Embryonic facial prominence (tissue), 1 donor: ENCODE measurements at regions not wholly inside any gene's neighbourhood (a gene's known extent, or its start where the extent isn't known, plus 50 kb on each side); places are given as distances from the start of the nearest gene placed in this dataset.

Experiments used
- DNase-seq: peaks from one replicate; pipeline ENCODE4 v3.0.0-alpha.2; 2016; ENCODE audit errors: extremely low spot score

DNA sequence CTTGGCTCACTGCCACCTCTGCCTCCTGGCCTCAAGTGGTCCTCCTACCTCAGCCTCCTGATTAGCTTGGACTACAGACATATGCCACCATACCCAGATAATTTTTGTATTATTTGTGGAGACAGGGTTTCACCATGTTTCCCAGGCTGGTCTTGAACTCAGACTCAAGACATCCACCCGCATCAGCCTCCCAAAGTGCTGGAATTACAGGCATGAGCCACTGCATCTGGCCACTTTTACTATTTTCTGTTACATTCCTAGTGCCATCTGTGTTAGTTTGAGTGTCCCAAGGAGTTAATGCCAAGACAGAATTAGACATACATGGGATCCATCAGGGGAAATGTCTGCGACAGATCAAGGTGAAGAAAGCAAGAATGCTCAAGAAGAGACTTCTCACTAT, 288.2 kb upstream of the CTSO start:
- DNase-seq: no peak

DNA sequence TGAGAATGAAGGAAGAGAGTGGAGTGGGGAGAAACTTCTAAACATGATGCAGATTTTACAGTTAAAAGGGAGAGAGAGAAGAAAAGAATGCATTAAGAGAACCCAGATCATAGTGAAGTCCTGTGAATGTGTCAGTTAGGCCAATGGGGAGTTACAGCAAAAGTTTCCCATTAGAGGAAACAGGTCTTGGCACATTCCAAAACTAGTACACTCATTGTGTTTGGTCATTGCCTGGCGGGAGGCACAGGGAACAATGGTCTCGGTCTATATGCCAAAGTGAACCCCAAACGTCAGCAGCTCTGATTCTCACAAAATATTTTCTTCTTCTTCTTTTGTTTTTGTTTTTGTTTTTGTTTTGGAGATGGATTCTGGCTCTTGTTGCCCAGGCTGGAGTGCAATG, 284.5 kb upstream of the CTSO start:
- no peak for DNase-seq

- DNase-seq: no peak
These were observed 283.6 kb upstream of the CTSO start for GRCh38 chr4:156237231-156237630.

- DNase-seq: no peak
These were observed 276.5 kb upstream of the CTSO start for GRCh38 chr4:156230176-156230575.

- DNase-seq: no peak
These were observed 275.0 kb upstream of the CTSO start for GRCh38 chr4:156228676-156229075.

- no peak for DNase-seq
These were observed 273.7 kb upstream of the CTSO start for GRCh38 chr4:156227321-156227720.

DNA sequence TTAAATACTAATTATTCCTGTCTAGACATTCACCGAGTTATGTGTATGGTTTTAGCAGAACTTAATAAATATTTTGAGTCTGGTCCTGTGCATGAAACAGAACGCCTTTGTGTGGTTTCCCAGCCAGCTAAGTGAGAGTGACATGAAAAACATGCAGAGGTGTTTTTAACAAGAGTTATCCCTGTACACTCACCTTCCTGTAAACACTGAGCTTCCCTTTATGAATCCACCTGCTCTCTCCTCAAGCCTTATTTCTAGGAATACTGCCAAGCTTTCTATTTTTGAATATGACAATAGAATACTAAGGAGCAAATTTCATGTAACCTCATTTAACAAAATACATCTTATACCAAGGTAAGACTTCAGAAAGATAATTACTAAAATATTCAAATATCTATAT, 270.3 kb upstream of the CTSO start:
- DNase-seq: no peak

DNA sequence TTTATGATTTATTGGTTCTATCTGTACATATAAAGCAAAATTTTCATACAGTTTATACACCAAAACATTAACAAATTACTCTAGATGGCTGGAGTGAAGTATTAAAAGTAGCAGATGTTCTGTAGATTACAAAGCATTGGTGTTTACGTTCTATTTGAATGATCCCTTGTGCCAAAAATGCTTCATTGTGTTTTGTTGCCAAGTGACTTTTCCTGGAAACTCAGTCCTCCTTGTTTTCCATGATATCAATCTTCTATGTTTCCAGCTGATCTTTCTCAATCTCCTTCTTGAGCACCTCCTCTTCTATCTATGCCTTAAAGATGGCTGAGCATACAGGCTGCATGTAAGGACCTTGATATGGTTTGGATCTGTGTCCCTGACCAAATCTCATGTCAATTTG, 263.6 kb upstream of the CTSO start:
- DNase-seq: no peak

- no peak for DNase-seq
These were observed 247.4 kb upstream of the CTSO start for GRCh38 chr4:156201050-156201449.

DNA sequence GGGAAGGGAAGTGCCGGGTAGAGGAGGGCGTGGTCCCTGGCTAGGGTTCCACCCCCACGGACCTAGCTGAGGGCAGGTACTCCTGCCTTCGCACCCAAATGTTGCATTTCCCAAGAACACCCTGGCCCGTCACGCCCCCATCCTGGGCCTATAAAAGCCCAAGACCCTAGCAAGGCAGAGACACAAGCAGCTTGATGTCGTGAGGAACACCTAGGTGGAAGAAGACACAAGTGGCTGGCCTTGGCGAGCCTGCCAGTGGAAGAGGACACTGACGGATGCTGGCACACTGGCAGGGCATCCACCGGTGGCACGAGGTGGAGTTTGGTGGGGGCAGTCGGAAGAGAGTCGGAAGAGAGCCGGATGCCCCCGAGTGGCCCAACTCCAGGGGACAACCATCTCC, 244.8 kb upstream of the CTSO start:
- DNase-seq: no peak

GRCh38 chr4:156197216-156197615, 243.6 kb upstream of the CTSO start:
- DNase-seq: no peak

DNA sequence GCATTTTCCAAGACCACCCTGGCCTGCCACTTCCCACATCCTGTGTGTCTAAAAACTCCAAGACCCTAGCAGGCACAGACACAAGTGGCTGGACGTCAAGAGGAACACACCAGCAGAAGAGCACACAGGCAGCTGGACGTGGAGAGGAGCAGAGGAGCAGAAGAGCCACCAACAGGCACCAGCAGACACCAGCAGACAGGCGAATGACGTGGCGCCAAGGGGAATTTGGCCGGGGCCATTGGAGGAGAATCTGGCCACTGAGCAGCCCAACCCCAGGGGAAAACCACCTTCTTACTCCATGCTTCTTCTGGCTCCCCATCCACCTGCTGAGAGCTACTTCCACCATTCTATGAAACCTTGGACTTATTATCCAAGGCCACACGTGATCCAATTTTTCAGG, 243.1 kb upstream of the CTSO start:
- DNase-seq: no peak

- no peak for DNase-seq
These were observed 242.2 kb upstream of the CTSO start for GRCh38 chr4:156195914-156196313.

GRCh38 chr4:156194896-156195295, 241.2 kb upstream of the CTSO start:
- DNase-seq: no peak

DNA sequence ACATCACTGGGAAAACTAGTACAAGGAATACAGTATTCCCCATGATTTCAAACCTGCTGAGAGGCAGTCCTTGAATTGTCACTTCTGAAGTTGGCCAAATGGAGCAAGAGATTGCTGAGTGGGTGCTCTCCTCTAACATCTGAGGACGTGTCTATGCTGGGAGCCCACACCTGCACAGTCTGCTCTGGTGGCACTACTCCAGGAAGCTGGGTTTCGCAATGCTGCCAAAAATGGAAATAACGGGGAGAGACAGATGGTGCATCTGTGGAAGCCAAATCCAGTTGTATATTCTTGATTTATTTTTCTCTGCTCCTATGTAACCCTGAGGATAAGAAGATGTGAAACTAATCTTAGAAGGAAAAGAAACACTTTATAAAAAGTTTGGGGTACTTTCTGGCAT, 240.1 kb upstream of the CTSO start:
- DNase-seq: no peak

DNA sequence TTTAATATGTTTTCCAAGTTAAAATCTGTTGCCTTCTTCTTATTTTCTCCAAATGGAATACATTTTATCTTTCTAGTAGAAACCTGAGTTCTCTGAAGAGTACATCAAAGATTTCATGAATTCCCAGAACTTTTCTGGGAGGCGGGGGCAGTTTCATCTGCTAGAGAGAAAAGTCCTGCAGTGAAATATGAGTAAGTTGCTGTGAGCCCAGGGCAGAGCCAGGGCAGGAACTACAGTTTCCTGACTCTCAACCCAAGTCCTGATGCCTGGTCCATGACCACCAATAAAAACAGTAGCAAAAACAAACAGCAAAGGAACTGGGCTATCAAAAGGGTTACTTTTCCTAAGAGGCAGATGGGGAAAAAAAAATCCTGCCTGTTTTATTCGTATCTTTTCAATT, 239.4 kb upstream of the CTSO start:
- DNase-seq: no peak

DNA sequence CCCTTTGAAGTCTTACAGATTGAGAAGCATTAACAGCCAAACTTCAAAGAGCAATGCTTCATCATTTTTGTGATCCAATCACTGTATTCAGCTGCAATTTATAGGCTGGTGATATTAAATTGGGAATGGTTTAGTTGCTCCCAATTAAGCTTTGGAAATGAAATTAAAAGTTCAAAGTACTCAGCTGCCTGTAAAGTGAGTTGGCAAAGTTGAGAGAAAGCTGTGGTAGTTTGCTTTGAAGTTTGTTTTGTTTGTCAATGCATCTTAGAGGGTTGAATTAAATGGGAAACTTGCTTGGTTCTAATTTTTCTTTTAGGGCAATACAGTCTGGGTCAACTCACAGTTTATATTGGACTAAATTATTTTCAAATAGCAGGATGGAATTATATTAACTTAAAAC, 238.4 kb upstream of the CTSO start:
- no peak for DNase-seq

GRCh38 chr4:156191044-156191781, 237.5 kb upstream of the CTSO start:
- DNase-seq: no peak

GRCh38 chr4:156190615-156191014, 236.9 kb upstream of the CTSO start:
- no peak for DNase-seq

DNA sequence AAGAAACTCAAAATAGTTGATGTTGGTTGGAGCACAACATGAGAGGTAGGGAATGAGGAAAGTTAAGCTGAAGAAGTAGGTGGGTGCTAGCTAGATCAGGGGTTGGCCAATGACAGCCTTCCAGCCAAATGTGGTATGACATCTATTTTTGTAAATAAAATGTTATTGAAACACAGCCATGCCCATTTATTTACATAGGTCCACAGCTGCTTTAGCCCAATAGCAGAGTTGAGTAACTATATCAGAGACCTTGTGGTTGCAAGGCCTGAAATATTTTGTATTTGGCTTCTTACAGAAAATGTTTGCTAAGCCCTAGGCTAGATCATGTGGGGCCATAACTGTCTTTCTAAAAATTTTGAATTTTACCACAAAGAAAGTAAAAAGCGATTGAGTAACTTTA, 234.9 kb upstream of the CTSO start:
- DNase-seq: no peak

- no peak for DNase-seq
These were observed 232.4 kb upstream of the CTSO start for GRCh38 chr4:156186111-156186510.

- no peak for DNase-seq
These were observed 231.9 kb upstream of the CTSO start for GRCh38 chr4:156185514-156186055.

DNA sequence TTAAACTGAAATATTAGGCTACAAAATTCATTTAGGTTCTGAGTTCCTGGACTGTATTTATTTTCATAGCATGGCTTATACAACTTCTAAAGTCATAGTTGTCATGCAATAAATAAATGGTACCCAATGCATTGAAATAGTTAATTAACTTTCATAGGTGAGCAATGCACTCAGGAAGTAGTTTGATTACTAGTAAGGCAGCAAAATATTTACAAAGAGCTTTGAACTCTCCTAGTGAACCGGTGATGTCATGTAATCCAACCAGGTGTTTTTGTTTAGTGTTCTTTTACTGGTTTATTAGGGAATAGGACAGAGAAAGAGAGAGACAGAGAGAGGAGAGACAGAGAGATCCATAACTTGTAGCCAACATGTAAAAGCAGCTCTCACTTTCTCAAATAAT, 228.6 kb upstream of the CTSO start:
- DNase-seq: no peak

- no peak for DNase-seq
These were observed 224.3 kb upstream of the CTSO start for GRCh38 chr4:156177941-156178340.
